ENCODE measurements at regions not wholly inside any gene's neighbourhood (a gene's known extent, or its start where the extent isn't known, plus 50 kb on each side); places are given as distances from the start of the nearest gene placed in this dataset.
"Not testable (repeated sequence)": the region's sequence is repeated elsewhere in the genome, so short reads cannot be mapped to it uniquely, and the experiment has no call there.

- ATAC-seq, result no peak
- CTCF ChIA-PET, result no interaction called here
- H3K4me1 Mint-ChIP-seq (ENCODE audit: low read depth), result no peaks in the 10 kb centered on the region
- H3K36me3 Mint-ChIP-seq (ENCODE audit: low read depth), result no peaks in the 10 kb centered on the region
- H3K4me3 Mint-ChIP-seq, result no peak overlapping the region
- H3K27ac Mint-ChIP-seq, result no peak overlapping the region
- POLR2A ChIA-PET, result no interaction called here
- no peaks in the 10 kb centered on the region for H3K9me3 Mint-ChIP-seq (ENCODE audit: insufficient read depth)
- DNase-seq, result no peak
- H3K27me3 Mint-ChIP-seq (ENCODE audit: low read depth), result peaks cover 2% of the 10 kb centered on the region
Observed at GRCh38 chr10:80794994-80795393, 257.3 kb downstream of the SH2D4B start.

GRCh38 chr10:80805343-80806020 is 267.8 kb downstream of the SH2D4B start:
- POLR2A ChIA-PET, result no interaction called here
- H3K27ac Mint-ChIP-seq, result no peak overlapping the region
- no peak for ATAC-seq

GRCh38 chr10:80814147-80814652 is 276.5 kb downstream of the SH2D4B start:
- ChIA-PET POLR2A (no interaction called here), CTCF (no interaction called here)
- H3K36me3 Mint-ChIP-seq (ENCODE audit: low read depth), result no peaks in the 10 kb centered on the region
- H3K4me1 Mint-ChIP-seq (ENCODE audit: low read depth), result no peaks in the 10 kb centered on the region
- no peaks in the 10 kb centered on the region for H3K27me3 Mint-ChIP-seq (ENCODE audit: low read depth)
- DNase-seq (no peak), ATAC-seq (no peak)
- H3K27ac Mint-ChIP-seq, result no peak overlapping the region
- H3K4me3 Mint-ChIP-seq, result no peak overlapping the region
- no peaks in the 10 kb centered on the region for H3K9me3 Mint-ChIP-seq (ENCODE audit: insufficient read depth)

More at GRCh38 chr10:80805343-80806020, 267.8 kb downstream of the SH2D4B start:
- Mint-ChIP-seq H3K4me3 (no peak overlapping the region), H3K27me3 (ENCODE audit: low read depth) (no peaks in the 10 kb centered on the region), H3K4me1 (ENCODE audit: low read depth) (no peaks in the 10 kb centered on the region), H3K9me3 (ENCODE audit: insufficient read depth) (no peaks in the 10 kb centered on the region), H3K36me3 (ENCODE audit: low read depth) (no peaks in the 10 kb centered on the region)
- CTCF ChIA-PET, result interaction anchor here (0.6 kb wide), 1 partner anchor 328 kb away, joined by 3 read pairs; no protein-coding TSS in a partner anchor
- no peak for DNase-seq

- Mint-ChIP-seq H3K4me1 (ENCODE audit: low read depth) (no peaks in the 10 kb centered on the region), H3K27ac (no peak overlapping the region), H3K27me3 (ENCODE audit: low read depth) (no peaks in the 10 kb centered on the region), H3K9me3 (ENCODE audit: insufficient read depth) (peaks cover 9% of the 10 kb centered on the region), H3K36me3 (ENCODE audit: low read depth) (no peaks in the 10 kb centered on the region), H3K4me3 (no peak overlapping the region)
- DNase-seq, result no peak
- ATAC-seq, result no peak
- POLR2A ChIA-PET, result no interaction called here
- CTCF ChIA-PET, result no interaction called here
Observed at GRCh38 chr10:80829151-80829550, 291.4 kb downstream of the SH2D4B start.

- CTCF ChIA-PET, result no interaction called here
- Mint-ChIP-seq H3K4me3 (no peak overlapping the region), H3K27ac (no peak overlapping the region), H3K4me1 (ENCODE audit: low read depth) (no peaks in the 10 kb centered on the region), H3K9me3 (ENCODE audit: insufficient read depth) (peaks cover 9% of the 10 kb centered on the region), H3K36me3 (ENCODE audit: low read depth) (no peaks in the 10 kb centered on the region), H3K27me3 (ENCODE audit: low read depth) (no peaks in the 10 kb centered on the region)
- DNase-seq (no peak), ATAC-seq (no peak)
- POLR2A ChIA-PET, result no interaction called here
Observed at GRCh38 chr10:80829562-80829961, 291.9 kb downstream of the SH2D4B start.

- H3K9me3 Mint-ChIP-seq (ENCODE audit: insufficient read depth); ATAC-seq; DNase-seq; POLR2A ChIA-PET; H3K36me3 Mint-ChIP-seq (ENCODE audit: low read depth); H3K4me1 Mint-ChIP-seq (ENCODE audit: low read depth); H3K4me3 Mint-ChIP-seq; CTCF ChIA-PET; H3K27ac Mint-ChIP-seq; H3K27me3 Mint-ChIP-seq (ENCODE audit: low read depth): not testable (repeated sequence)
Observed at GRCh38 chr10:80832693-80833092, 295.0 kb downstream of the SH2D4B start.

GRCh38 chr10:80855348-80855971 is 317.8 kb downstream of the SH2D4B start:
- CTCF ChIA-PET, result no interaction called here
- POLR2A ChIA-PET, result no interaction called here
- DNase-seq (no peak), ATAC-seq (no peak)
- Mint-ChIP-seq H3K36me3 (ENCODE audit: low read depth) (no peaks in the 10 kb centered on the region), H3K4me1 (ENCODE audit: low read depth) (no peaks in the 10 kb centered on the region), H3K27ac (no peak overlapping the region), H3K9me3 (ENCODE audit: insufficient read depth) (no peaks in the 10 kb centered on the region), H3K27me3 (ENCODE audit: low read depth) (no peaks in the 10 kb centered on the region), H3K4me3 (no peak overlapping the region)

- ATAC-seq (no peak), DNase-seq (no peak)
- H3K36me3 Mint-ChIP-seq (ENCODE audit: low read depth), result no peaks in the 10 kb centered on the region
- H3K4me3 Mint-ChIP-seq, result no peak overlapping the region
- no peaks in the 10 kb centered on the region for H3K27me3 Mint-ChIP-seq (ENCODE audit: low read depth)
- H3K4me1 Mint-ChIP-seq (ENCODE audit: low read depth), result no peaks in the 10 kb centered on the region
- ChIA-PET CTCF (interaction anchor here (1.1 kb wide), 1 partner anchor 226 kb away, joined by 3 read pairs; no protein-coding TSS in a partner anchor), POLR2A (no interaction called here)
- no peaks in the 10 kb centered on the region for H3K9me3 Mint-ChIP-seq (ENCODE audit: insufficient read depth)
- H3K27ac Mint-ChIP-seq, result no peak overlapping the region
Observed at GRCh38 chr10:80856186-80856585, 318.5 kb downstream of the SH2D4B start.

- CTCF ChIA-PET; H3K27ac Mint-ChIP-seq; DNase-seq; H3K27me3 Mint-ChIP-seq (ENCODE audit: low read depth); H3K36me3 Mint-ChIP-seq (ENCODE audit: low read depth); H3K4me3 Mint-ChIP-seq; ATAC-seq; POLR2A ChIA-PET; H3K4me1 Mint-ChIP-seq (ENCODE audit: low read depth); H3K9me3 Mint-ChIP-seq (ENCODE audit: insufficient read depth): not testable (repeated sequence)
Observed at GRCh38 chr10:80859279-80859678, 321.6 kb downstream of the SH2D4B start.

- H3K4me3 Mint-ChIP-seq, result no peak overlapping the region
- H3K27me3 Mint-ChIP-seq (ENCODE audit: low read depth), result no peaks in the 10 kb centered on the region
- ATAC-seq, result no peak
Observed at GRCh38 chr10:80860719-80861118, 323.0 kb downstream of the SH2D4B start.

GRCh38 chr10:80861882-80862281 is 324.2 kb downstream of the SH2D4B start:
- no peaks in the 10 kb centered on the region for H3K9me3 Mint-ChIP-seq (ENCODE audit: insufficient read depth)
- H3K36me3 Mint-ChIP-seq (ENCODE audit: low read depth), result no peaks in the 10 kb centered on the region
- ATAC-seq (no peak), DNase-seq (no peak)
- CTCF ChIA-PET, result no interaction called here
- H3K27ac Mint-ChIP-seq, result no peak overlapping the region
- H3K4me1 Mint-ChIP-seq (ENCODE audit: low read depth), result no peaks in the 10 kb centered on the region
- no peaks in the 10 kb centered on the region for H3K27me3 Mint-ChIP-seq (ENCODE audit: low read depth)
- no peak overlapping the region for H3K4me3 Mint-ChIP-seq
- POLR2A ChIA-PET, result no interaction called here

More at GRCh38 chr10:80860719-80861118, 323.0 kb downstream of the SH2D4B start:
- H3K36me3 Mint-ChIP-seq (ENCODE audit: low read depth), result no peaks in the 10 kb centered on the region
- POLR2A ChIA-PET, result no interaction called here
- DNase-seq, result no peak
- no peak overlapping the region for H3K27ac Mint-ChIP-seq
- H3K9me3 Mint-ChIP-seq (ENCODE audit: insufficient read depth), result no peaks in the 10 kb centered on the region
- CTCF ChIA-PET, result no interaction called here
- H3K4me1 Mint-ChIP-seq (ENCODE audit: low read depth), result no peaks in the 10 kb centered on the region

GRCh38 chr10:80870282-80870681 is 332.6 kb downstream of the SH2D4B start:
- ChIA-PET POLR2A (no interaction called here), CTCF (no interaction called here)
- Mint-ChIP-seq H3K9me3 (ENCODE audit: insufficient read depth) (no peaks in the 10 kb centered on the region), H3K4me3 (no peak overlapping the region), H3K4me1 (ENCODE audit: low read depth) (no peaks in the 10 kb centered on the region), H3K36me3 (ENCODE audit: low read depth) (no peaks in the 10 kb centered on the region), H3K27ac (no peak overlapping the region), H3K27me3 (ENCODE audit: low read depth) (no peaks in the 10 kb centered on the region)
- ATAC-seq (no peak), DNase-seq (no peak)

- no peaks in the 10 kb centered on the region for H3K36me3 Mint-ChIP-seq (ENCODE audit: low read depth)
- ATAC-seq (no peak), DNase-seq (no peak)
- ChIA-PET CTCF (no interaction called here), POLR2A (no interaction called here)
- no peaks in the 10 kb centered on the region for H3K9me3 Mint-ChIP-seq (ENCODE audit: insufficient read depth)
- no peaks in the 10 kb centered on the region for H3K27me3 Mint-ChIP-seq (ENCODE audit: low read depth)
- no peak overlapping the region for H3K4me3 Mint-ChIP-seq
- no peak overlapping the region for H3K27ac Mint-ChIP-seq
- H3K4me1 Mint-ChIP-seq (ENCODE audit: low read depth), result no peaks in the 10 kb centered on the region
Observed at GRCh38 chr10:80871083-80871482, 333.4 kb downstream of the SH2D4B start.

Measured in activated CD8-positive, alpha-beta T cell treated with anti-CD3 and anti-CD28 coated beads, Interleukin-2, amount 10 ng/mL, durations not matched to agents 7 days and 5 days (primary cell).